ENCODE measurements at regions not wholly inside any gene's neighbourhood (a gene's known extent, or its start where the extent isn't known, plus 50 kb on each side); places are given as distances from the start of the nearest gene placed in this dataset.
A peak's percentile ranks its signal among the peaks of the same experiment; 100 is the strongest.
"Not testable (repeated sequence)": the region's sequence is repeated elsewhere in the genome, so short reads cannot be mapped to it uniquely, and the experiment has no call there.

GRCh38 chr12:102669056-102669455 is 188.7 kb upstream of the IGF1 start:
- TF ChIP-seq MYC (IDR thresholded peaks at IDR 0.05; ENCODE audit: low read depth, low read length) (no peak), MAX (IDR thresholded peaks at IDR 0.05; ENCODE audit: low read depth, low read length) (no peak), CTCF (IDR thresholded peaks at IDR 0.05; ENCODE audit: low read depth, low read length) (no peak), POLR2A (IDR thresholded peaks at IDR 0.05; ENCODE audit: extremely low read depth, insufficient read length) (no peak)
- no peak for DNase-seq (ENCODE audit: low read depth)

GRCh38 chr12:102666176-102666575 is 185.8 kb upstream of the IGF1 start:
- DNase-seq (ENCODE audit: low read depth); H3K4me3 ChIP-seq (ENCODE audit: low read depth, low read length): not testable (repeated sequence)

More at GRCh38 chr12:102669056-102669455, 188.7 kb upstream of the IGF1 start:
- H3K4me3 ChIP-seq (ENCODE audit: low read depth, low read length), result no peak overlapping the region

- DNase-seq (ENCODE audit: low read depth), result peak; percentile 8
- H3K4me3 ChIP-seq (ENCODE audit: low read depth, low read length), result no peak overlapping the region
- TF ChIP-seq POLR2A (IDR thresholded peaks at IDR 0.05; ENCODE audit: extremely low read depth, insufficient read length) (no peak), CTCF (IDR thresholded peaks at IDR 0.05; ENCODE audit: low read depth, low read length) (peak; percentile 50)
Observed at GRCh38 chr12:102659200-102659911, 179.0 kb upstream of the IGF1 start.

- no peak for TF ChIP-seq POLR2A (IDR thresholded peaks at IDR 0.05; ENCODE audit: extremely low read depth, insufficient read length)
- TF ChIP-seq CTCF (IDR thresholded peaks at IDR 0.05; ENCODE audit: low read depth, low read length), result no peak
- no peak for TF ChIP-seq MYC (IDR thresholded peaks at IDR 0.05; ENCODE audit: low read depth, low read length)
- no peak for TF ChIP-seq MAX (IDR thresholded peaks at IDR 0.05; ENCODE audit: low read depth, low read length)
- H3K4me3 ChIP-seq (ENCODE audit: low read depth, low read length), result no peak overlapping the region
- no peak for DNase-seq (ENCODE audit: low read depth)
Observed at GRCh38 chr12:102653406-102653805, 173.0 kb upstream of the IGF1 start.

- no peak overlapping the region for H3K4me3 ChIP-seq (ENCODE audit: low read depth, low read length)
- TF ChIP-seq MYC (IDR thresholded peaks at IDR 0.05; ENCODE audit: low read depth, low read length), result no peak
- no peak for TF ChIP-seq CTCF (IDR thresholded peaks at IDR 0.05; ENCODE audit: low read depth, low read length)
- TF ChIP-seq POLR2A (IDR thresholded peaks at IDR 0.05; ENCODE audit: extremely low read depth, insufficient read length), result no peak
- TF ChIP-seq MAX (IDR thresholded peaks at IDR 0.05; ENCODE audit: low read depth, low read length), result no peak
- DNase-seq (ENCODE audit: low read depth), result no peak
Observed at GRCh38 chr12:102652645-102653313, 172.4 kb upstream of the IGF1 start.

GRCh38 chr12:102645968-102646367 is 165.6 kb upstream of the IGF1 start:
- TF ChIP-seq MAX (IDR thresholded peaks at IDR 0.05; ENCODE audit: low read depth, low read length), result no peak
- H3K4me3 ChIP-seq (ENCODE audit: low read depth, low read length), result no peak overlapping the region
- DNase-seq (ENCODE audit: low read depth), result no peak

Measured in NB4 (cell line).